ENCODE measurements at regions not wholly inside any gene's neighbourhood (a gene's known extent, or its start where the extent isn't known, plus 50 kb on each side); places are given as distances from the start of the nearest gene placed in this dataset.

DNA sequence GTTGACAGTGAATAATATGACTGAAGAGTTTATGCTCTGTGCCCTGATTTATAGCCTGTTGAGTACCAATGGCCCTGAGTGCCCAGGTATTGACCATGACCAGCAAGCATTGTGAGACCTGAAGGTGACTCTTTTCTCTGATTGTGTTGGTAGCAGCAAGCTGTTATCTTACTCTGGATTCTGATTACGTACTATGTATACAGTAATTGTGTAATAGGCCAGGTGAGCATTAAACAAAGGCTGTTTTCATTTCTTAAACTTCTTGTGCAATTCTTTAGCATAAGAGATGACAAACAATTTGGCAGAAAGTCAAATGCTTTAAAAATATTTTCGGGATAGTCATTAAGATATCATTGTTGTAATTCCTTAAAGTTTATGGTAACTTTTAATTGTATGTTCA is 111.7 kb upstream of the PTPRK start:
- no peak for DNase-seq
- 36 to 64% methylated on average over 2 of the region's 2 CpGs for WGBS, 2 donors
- peaks cover 0 to 8% (median 0%) of the 10 kb centered on the region in 3 donors for H3K4me1 ChIP-seq

DNA sequence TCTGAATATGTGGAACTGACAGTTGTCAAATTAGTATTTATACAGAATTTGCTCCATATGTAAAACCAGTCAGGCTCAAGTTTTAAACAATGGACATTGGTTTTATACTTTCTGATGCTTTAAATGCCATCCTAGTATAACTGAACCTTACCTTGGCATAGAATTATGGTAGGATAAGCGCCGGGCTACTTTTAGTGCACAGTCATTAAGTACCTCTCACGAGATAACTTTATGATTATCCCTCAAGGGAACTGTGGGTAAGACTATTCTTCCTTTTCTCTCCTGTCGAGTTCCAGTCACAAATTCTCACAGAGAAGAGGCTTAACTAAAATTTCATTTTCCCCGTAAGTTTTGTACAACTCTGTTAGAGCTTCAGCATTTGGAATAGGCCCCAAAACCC is 110.6 kb upstream of the PTPRK start:
- Histone ChIP-seq H3K27ac (no peak overlapping the region), H3K27me3 (no peaks in the 10 kb centered on the region), H3K4me3 (no peak overlapping the region), H3K36me3 (no peaks in the 10 kb centered on the region), H3K9me3 (no peaks in the 10 kb centered on the region), H3K4me1 (peaks cover 0 to 8% (median 0%) of the 10 kb centered on the region in 3 donors)
- intact Hi-C loops (cut with DNase I), result no loop called here
- 84 to 88% methylated on average over 5 of the region's 5 CpGs for WGBS, 2 donors
- no peak for DNase-seq
- TF ChIP-seq POLR2A (IDR thresholded peaks at IDR 0.05), result no peak
- TF ChIP-seq, protein P1, sequence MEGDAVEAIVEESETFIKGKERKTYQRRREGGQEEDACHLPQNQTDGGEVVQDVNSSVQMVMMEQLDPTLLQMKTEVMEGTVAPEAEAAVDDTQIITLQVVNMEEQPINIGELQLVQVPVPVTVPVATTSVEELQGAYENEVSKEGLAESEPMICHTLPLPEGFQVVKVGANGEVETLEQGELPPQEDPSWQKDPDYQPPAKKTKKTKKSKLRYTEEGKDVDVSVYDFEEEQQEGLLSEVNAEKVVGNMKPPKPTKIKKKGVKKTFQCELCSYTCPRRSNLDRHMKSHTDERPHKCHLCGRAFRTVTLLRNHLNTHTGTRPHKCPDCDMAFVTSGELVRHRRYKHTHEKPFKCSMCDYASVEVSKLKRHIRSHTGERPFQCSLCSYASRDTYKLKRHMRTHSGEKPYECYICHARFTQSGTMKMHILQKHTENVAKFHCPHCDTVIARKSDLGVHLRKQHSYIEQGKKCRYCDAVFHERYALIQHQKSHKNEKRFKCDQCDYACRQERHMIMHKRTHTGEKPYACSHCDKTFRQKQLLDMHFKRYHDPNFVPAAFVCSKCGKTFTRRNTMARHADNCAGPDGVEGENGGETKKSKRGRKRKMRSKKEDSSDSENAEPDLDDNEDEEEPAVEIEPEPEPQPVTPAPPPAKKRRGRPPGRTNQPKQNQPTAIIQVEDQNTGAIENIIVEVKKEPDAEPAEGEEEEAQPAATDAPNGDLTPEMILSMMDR (IDR thresholded peaks at IDR 0.05), result no peak

More for the DNA sequence above, 111.7 kb upstream of the PTPRK start:
- intact Hi-C loops (cut with DNase I), result no loop called here
- Histone ChIP-seq H3K4me3 (no peak overlapping the region), H3K36me3 (no peaks in the 10 kb centered on the region), H3K27ac (no peak overlapping the region), H3K27me3 (no peaks in the 10 kb centered on the region), H3K9me3 (no peaks in the 10 kb centered on the region)
- no peak for TF ChIP-seq POLR2A (IDR thresholded peaks at IDR 0.05)
- TF ChIP-seq, protein P1 (IDR thresholded peaks at IDR 0.05), result no peak

DNA sequence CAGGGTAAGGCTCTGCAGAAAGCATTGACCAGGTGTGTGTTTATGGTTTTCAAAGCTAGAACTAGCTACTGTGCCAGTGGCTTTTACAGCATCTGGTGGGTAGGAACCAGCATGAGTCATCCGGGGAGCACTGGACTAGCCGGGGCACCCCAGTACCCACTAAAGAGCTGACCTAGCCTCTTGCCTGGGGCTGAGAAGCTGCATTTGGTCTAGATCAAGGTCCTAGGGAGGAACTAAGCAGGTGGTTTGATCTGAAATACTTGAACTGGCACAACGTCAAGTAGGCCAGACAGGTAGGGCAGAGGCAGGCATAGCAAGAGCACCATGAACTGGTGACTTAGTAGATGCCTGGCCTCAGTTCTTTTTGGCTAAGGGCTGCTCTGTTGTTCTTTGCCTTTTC is 109.8 kb upstream of the PTPRK start:
- intact Hi-C loops (cut with DNase I), result no loop called here
- H3K27me3 ChIP-seq, result no peaks in the 10 kb centered on the region
- H3K27ac ChIP-seq, result no peak overlapping the region
- TF ChIP-seq, protein P1 (IDR thresholded peaks at IDR 0.05), result no peak
- TF ChIP-seq POLR2A (IDR thresholded peaks at IDR 0.05), result no peak
- H3K4me1 ChIP-seq, result peaks cover 0 to 8% (median 0%) of the 10 kb centered on the region in 3 donors
- WGBS, 2 donors, result 58 to 67% methylated on average over 1 to 3 of the region's 3 CpGs
- no peaks in the 10 kb centered on the region for H3K36me3 ChIP-seq
- no peak for DNase-seq
- H3K9me3 ChIP-seq, result no peaks in the 10 kb centered on the region
- H3K4me3 ChIP-seq, result no peak overlapping the region

DNA sequence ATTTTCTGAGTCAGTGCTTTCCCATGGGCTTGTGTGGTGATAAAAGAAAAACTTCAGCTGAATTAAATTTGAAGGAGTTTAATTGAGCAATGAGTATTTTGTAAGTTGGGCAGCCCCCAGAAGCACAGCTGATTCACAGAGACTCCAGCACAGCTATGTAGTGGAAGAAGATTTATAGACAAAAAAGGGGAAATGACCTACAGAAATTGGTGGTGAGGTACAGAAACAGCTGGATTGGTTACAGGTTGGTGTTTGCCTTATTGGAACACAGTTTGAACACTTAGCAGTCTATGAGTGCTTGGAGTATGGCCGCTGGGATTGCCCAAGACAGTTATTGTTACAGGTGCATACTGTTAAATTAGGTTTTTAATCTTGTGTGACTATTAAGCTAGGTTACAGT is 96.9 kb upstream of the PTPRK start:
- intact Hi-C loops (cut with DNase I), result no loop called here
- no peak for DNase-seq
- Histone ChIP-seq H3K27me3 (no peaks in the 10 kb centered on the region), H3K9me3 (no peaks in the 10 kb centered on the region), H3K4me3 (no peak overlapping the region), H3K36me3 (no peaks in the 10 kb centered on the region), H3K4me1 (no peaks in the 10 kb centered on the region), H3K27ac (no peak overlapping the region)
- TF ChIP-seq, protein P1 (IDR thresholded peaks at IDR 0.05), result no peak
- no peak for TF ChIP-seq POLR2A (IDR thresholded peaks at IDR 0.05)
- 79 to 83% methylated on average over 1 of the region's 1 CpG for WGBS, 2 donors

DNA sequence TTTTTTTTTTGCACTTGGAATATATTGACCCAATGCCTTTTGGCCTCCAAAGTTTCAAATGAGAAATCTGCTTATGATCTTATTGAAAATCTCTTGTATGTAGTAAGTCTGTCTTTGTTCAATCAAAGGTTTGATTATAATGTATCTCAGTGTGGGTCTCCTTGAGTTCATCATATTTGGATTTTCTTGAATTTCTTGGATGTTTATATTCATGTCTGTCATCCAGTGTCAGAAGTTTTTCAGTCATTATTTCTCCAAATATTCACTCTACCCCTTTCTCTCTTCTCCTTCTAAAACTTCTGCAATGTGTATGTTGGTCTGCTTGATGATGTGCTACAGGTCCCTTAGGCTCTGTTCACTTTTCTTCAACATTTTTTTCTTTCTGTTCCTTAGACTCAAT is 95.9 kb upstream of the PTPRK start:
- Histone ChIP-seq H3K27me3 (no peaks in the 10 kb centered on the region), H3K36me3 (no peaks in the 10 kb centered on the region), H3K9me3 (no peaks in the 10 kb centered on the region), H3K4me1 (no peaks in the 10 kb centered on the region), H3K4me3 (no peak overlapping the region), H3K27ac (no peak overlapping the region)
- intact Hi-C loops (cut with DNase I), result no loop called here
- DNase-seq, result no peak
- no peak for TF ChIP-seq POLR2A (IDR thresholded peaks at IDR 0.05)
- TF ChIP-seq, protein P1 (IDR thresholded peaks at IDR 0.05), result no peak

Measured in esophagus squamous epithelium (tissue), 5 donors.